ENCODE measurements at regions not wholly inside any gene's neighbourhood (a gene's known extent, or its start where the extent isn't known, plus 50 kb on each side); places are given as distances from the start of the nearest gene placed in this dataset.

DNA sequence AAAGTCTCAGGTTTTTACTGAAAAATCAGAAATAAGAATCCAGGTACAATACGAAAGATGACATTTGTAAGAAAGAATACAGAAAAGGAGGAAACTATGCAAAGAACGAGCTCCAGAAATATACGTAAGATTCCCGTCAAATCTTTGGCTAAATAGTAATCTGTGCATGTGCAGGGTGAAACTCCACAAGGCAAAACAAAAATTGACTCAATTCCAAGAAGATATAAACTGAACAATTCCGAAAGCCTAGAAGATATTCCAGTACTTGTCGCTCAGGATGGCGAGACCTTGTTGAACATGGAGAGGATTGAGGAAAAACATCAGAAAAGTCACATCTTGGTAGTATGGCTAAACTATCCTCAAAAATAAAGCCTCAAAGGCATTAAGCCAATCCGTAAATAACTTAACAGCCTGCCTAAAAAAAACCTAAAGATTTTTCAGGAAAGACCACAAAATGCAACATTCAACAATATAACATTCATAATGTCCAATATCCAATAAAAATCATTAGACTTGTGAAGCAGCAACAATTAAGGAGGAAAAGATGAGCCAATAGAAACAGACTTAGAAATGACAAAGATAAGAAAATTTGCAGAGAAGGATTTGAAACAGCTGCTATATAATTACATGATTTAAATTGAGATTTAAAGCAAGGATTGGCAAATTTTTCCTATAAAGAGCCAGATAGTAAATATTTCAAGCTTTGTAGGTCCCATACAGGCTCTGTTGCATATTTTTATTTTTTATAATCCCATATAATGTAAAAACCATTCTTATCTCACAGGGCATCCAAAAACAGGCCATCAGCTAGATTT, 166.4 kb upstream of the UBASH3B start:
- no peak overlapping the region for H3K4me3 Mint-ChIP-seq
- peaks cover 0 to 2% of the 10 kb centered on the region in 2 donors for H3K9me3 Mint-ChIP-seq
- intact Hi-C loops (cut with micrococcal nuclease): no loop called here
- TF ChIP-seq, protein P1, sequence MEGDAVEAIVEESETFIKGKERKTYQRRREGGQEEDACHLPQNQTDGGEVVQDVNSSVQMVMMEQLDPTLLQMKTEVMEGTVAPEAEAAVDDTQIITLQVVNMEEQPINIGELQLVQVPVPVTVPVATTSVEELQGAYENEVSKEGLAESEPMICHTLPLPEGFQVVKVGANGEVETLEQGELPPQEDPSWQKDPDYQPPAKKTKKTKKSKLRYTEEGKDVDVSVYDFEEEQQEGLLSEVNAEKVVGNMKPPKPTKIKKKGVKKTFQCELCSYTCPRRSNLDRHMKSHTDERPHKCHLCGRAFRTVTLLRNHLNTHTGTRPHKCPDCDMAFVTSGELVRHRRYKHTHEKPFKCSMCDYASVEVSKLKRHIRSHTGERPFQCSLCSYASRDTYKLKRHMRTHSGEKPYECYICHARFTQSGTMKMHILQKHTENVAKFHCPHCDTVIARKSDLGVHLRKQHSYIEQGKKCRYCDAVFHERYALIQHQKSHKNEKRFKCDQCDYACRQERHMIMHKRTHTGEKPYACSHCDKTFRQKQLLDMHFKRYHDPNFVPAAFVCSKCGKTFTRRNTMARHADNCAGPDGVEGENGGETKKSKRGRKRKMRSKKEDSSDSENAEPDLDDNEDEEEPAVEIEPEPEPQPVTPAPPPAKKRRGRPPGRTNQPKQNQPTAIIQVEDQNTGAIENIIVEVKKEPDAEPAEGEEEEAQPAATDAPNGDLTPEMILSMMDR (IDR thresholded peaks at IDR 0.05): no peak
- no peaks in the 10 kb centered on the region for H3K4me1 Mint-ChIP-seq
- no peaks in the 10 kb centered on the region for H3K36me3 ChIP-seq (ENCODE audit: control insufficient read depth, insufficient read depth, low read length)
- no peaks in the 10 kb centered on the region for H3K9me3 ChIP-seq (ENCODE audit: control insufficient read depth, insufficient read depth, low read length)
- no peak overlapping the region for H3K4me3 ChIP-seq (ENCODE audit: low read length)
- H3K4me1 ChIP-seq (ENCODE audit: control insufficient read depth, insufficient read depth, low read length): no peaks in the 10 kb centered on the region
- DNase-seq: no peak
- peaks cover 2% of the 10 kb centered on the region for H3K27me3 ChIP-seq (ENCODE audit: control insufficient read depth, insufficient read depth, low read length)
- H3K27ac ChIP-seq (ENCODE audit: low read length): no peak overlapping the region
- H3K27ac Mint-ChIP-seq: no peak overlapping the region
- no peaks in the 10 kb centered on the region for H3K36me3 Mint-ChIP-seq
- WGBS (ENCODE audit: insufficient coverage): 91% methylated on average over 8 of the region's 8 CpGs
- ATAC-seq: no peak
- peaks cover 6 to 31% of the 10 kb centered on the region in 2 donors for H3K27me3 Mint-ChIP-seq (ENCODE audit: low read depth in 2 of 2)

DNA sequence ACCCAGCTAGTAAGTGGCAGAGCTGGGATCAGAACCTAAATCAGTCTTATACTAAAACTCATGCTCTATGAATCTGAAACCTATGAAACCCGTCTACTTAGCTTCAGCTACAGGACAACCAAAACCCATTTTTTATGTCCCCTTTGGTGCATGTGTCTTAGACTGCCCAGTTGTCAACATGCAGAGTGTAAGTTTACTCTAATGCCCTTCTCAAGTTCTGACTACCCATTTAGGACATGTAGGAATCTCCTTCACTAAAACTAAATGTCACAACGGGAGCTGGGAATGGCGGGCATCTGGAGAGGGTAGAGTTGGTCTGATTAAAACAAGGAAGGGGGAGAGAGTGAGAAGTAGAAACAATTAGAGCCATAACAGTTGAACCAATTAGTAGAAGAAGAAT, 167.9 kb upstream of the UBASH3B start:
- intact Hi-C loops (cut with micrococcal nuclease): no loop called here
- TF ChIP-seq, protein P1 (IDR thresholded peaks at IDR 0.05): no peak
- H3K27ac ChIP-seq (ENCODE audit: low read length): no peak overlapping the region
- no peaks in the 10 kb centered on the region for H3K4me1 ChIP-seq (ENCODE audit: control insufficient read depth, insufficient read depth, low read length)
- Mint-ChIP-seq H3K36me3 (peaks cover 11% of the 10 kb centered on the region), H3K4me3 (no peak overlapping the region), H3K27ac (no peak overlapping the region), H3K27me3 (ENCODE audit: low read depth in 2 of 2) (peaks cover 6 to 28% of the 10 kb centered on the region in 2 donors), H3K9me3 (peaks cover 8 to 10% of the 10 kb centered on the region in 2 donors), H3K4me1 (no peaks in the 10 kb centered on the region)
- DNase-seq (no peak), ATAC-seq (no peak)
- H3K36me3 ChIP-seq (ENCODE audit: control insufficient read depth, insufficient read depth, low read length): no peaks in the 10 kb centered on the region
- 96% methylated on average over 3 of the region's 3 CpGs for WGBS (ENCODE audit: insufficient coverage)
- H3K4me3 ChIP-seq (ENCODE audit: low read length): no peak overlapping the region
- H3K27me3 ChIP-seq (ENCODE audit: control insufficient read depth, insufficient read depth, low read length): peaks cover 2% of the 10 kb centered on the region
- H3K9me3 ChIP-seq (ENCODE audit: control insufficient read depth, insufficient read depth, low read length): no peaks in the 10 kb centered on the region

DNA sequence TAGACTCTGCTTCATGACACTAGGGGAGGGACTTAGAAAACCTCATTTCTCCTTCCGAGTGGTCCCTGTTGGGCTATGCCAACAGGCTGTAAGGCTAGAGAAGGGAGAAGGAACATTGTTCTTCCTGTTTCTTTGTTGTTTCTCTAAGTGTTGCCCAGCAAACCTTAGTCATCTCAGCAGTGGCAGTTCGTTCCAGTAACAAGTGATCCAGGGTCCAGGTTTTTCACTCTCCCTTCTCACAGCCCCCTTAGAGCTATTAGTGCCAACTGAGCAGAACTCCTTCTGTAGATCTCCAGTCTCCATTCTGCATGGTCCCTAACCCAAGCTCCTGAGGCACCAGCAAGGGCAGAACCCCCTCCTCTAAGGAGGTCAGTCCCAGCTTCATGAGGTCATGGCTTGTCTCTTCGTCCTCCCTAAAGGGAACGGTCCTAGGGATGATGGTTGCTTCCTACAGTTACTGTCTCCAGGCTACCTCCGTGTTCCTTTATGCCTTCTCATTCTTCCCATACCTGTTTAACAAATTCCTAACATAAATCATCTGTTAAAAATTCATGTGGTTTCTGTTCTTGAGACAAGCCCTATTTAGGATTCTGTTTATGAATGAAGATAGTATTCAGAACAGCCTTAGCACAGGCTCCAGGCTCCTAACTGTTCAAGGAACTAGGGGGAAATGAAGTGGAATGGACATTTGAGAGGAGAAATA, 168.6 kb upstream of the UBASH3B start:
- ATAC-seq: no peak
- H3K9me3 ChIP-seq (ENCODE audit: control insufficient read depth, insufficient read depth, low read length): no peaks in the 10 kb centered on the region
- no peaks in the 10 kb centered on the region for H3K36me3 ChIP-seq (ENCODE audit: control insufficient read depth, insufficient read depth, low read length)
- H3K27me3 Mint-ChIP-seq (ENCODE audit: low read depth in 2 of 2): peaks cover 6 to 23% of the 10 kb centered on the region in 2 donors
- peaks cover 11 to 13% of the 10 kb centered on the region in 2 donors for H3K9me3 Mint-ChIP-seq
- no peaks in the 10 kb centered on the region for H3K4me1 Mint-ChIP-seq
- no peak overlapping the region for H3K4me3 Mint-ChIP-seq
- intact Hi-C loops (cut with micrococcal nuclease): no loop called here
- peaks cover 2% of the 10 kb centered on the region for H3K27me3 ChIP-seq (ENCODE audit: control insufficient read depth, insufficient read depth, low read length)
- H3K36me3 Mint-ChIP-seq: peaks cover 11% of the 10 kb centered on the region
- H3K4me3 ChIP-seq (ENCODE audit: low read length): no peak overlapping the region
- H3K27ac Mint-ChIP-seq: no peak overlapping the region
- no peaks in the 10 kb centered on the region for H3K4me1 ChIP-seq (ENCODE audit: control insufficient read depth, insufficient read depth, low read length)
- DNase-seq: no peak
- no peak overlapping the region for H3K27ac ChIP-seq (ENCODE audit: low read length)
- 83% methylated on average over 5 of the region's 5 CpGs for WGBS (ENCODE audit: insufficient coverage)
- TF ChIP-seq, protein P1 (IDR thresholded peaks at IDR 0.05): no peak

All from natural killer cell (primary cell).